ENCODE measurements at regions not wholly inside any gene's neighbourhood (a gene's known extent, or its start where the extent isn't known, plus 50 kb on each side); places are given as distances from the start of the nearest gene placed in this dataset.

GRCh38 chr14:98085751-98086150 is 1186.2 kb downstream of the BCL11B start:
- TF ChIP-seq MAX (IDR thresholded peaks at IDR 0.05) (no peak), USF1 (IDR thresholded peaks at IDR 0.05) (no peak), ZBTB7A (IDR thresholded peaks at IDR 0.05; ENCODE audit: low read depth) (no peak), RAD21 (IDR thresholded peaks at IDR 0.05; ENCODE audit: low read depth) (no peak), EGR1 (IDR thresholded peaks at IDR 0.05) (no peak), FOXM1 (IDR thresholded peaks at IDR 0.05; ENCODE audit: borderline replicate concordance, low read depth) (no peak)
